Liver (tissue), 8 donors: ENCODE measurements at regions not wholly inside any gene's neighbourhood (a gene's known extent, or its start where the extent isn't known, plus 50 kb on each side); places are given as distances from the start of the nearest gene placed in this dataset.

Experiments
- DNase-seq: peaks from one replicate; pipeline ENCODE4 v3.0.0-alpha.2; 2017; ENCODE audit warnings: low spot score
- H3K27ac ChIP-seq, 2 donors: one replicate each; pipeline ENCODE4 v1.7.0; 2013; ENCODE audit warnings: inconsistent platforms in 2 of 2, low read length in 2 of 2, control low read depth in 1 of 2, low read depth in 1 of 2, mild to moderate bottlenecking in 1 of 2
- H3K27me3 ChIP-seq, 4 donors: one replicate each; pipeline versions ENCODE4 v1.6.1 to v1.7.0; 2013; ENCODE audit warnings: low read length in 3 of 4, inconsistent platforms in 1 of 4, mild to moderate bottlenecking in 1 of 4, moderate library complexity in 1 of 4; ENCODE audit not compliant: control insufficient read depth in 4 of 4, insufficient read depth in 4 of 4
- H3K36me3 ChIP-seq, 4 donors: one replicate each; pipeline versions ENCODE4 v1.6.1 to v1.7.0; 2013; ENCODE audit warnings: low read length in 3 of 4, mild to moderate bottlenecking in 3 of 4, low read depth in 1 of 4, moderate library complexity in 1 of 4; ENCODE audit not compliant: control insufficient read depth in 4 of 4, insufficient read depth in 3 of 4
- H3K4me1 ChIP-seq, 4 donors: one replicate each; pipeline versions ENCODE4 v1.6.1 to v1.7.0; 2013; ENCODE audit warnings: low read length in 3 of 4, mild to moderate bottlenecking in 3 of 4, moderate library complexity in 1 of 4; ENCODE audit not compliant: control insufficient read depth in 4 of 4, insufficient read depth in 4 of 4
- H3K4me3 ChIP-seq, 3 donors: one replicate each; pipeline versions ENCODE4 v1.6.1 to v1.7.0; 2013; ENCODE audit warnings: low read length in 3 of 3, control low read depth in 1 of 3, low read depth in 1 of 3, mild to moderate bottlenecking in 1 of 3
- H3K9ac ChIP-seq, 2 donors: one replicate each; pipeline ENCODE4 v1.7.0; 2013; ENCODE audit warnings: low read length in 2 of 2, mild to moderate bottlenecking in 2 of 2, moderate library complexity in 2 of 2, control low read depth in 1 of 2, low read depth in 1 of 2
- H3K9me3 ChIP-seq, 4 donors: one replicate each; pipeline versions ENCODE4 v1.6.1 to v1.7.0; 2013; ENCODE audit warnings: low read length in 3 of 4; ENCODE audit not compliant: control insufficient read depth in 4 of 4
- EGR1 ChIP-seq, 2 donors: IDR thresholded peaks; 2 replicates each; pipeline ENCODE4 v1.6.1; 2016 to 2018; ENCODE audit warnings: antibody characterized with exemption in 2 of 2, low read depth in 2 of 2
- FOXA1 ChIP-seq: IDR thresholded peaks from 2 replicates; pipeline ENCODE4 v1.6.1; 2016; ENCODE audit warnings: antibody characterized with exemption
- FOXA2 ChIP-seq: IDR thresholded peaks from 2 replicates; pipeline ENCODE4 v1.6.1; 2016; ENCODE audit warnings: antibody characterized with exemption
- GABPA ChIP-seq, 2 donors: IDR thresholded peaks in 1 of 2; conservative IDR thresholded peaks in 1 of 2; 2 replicates each; pipeline ENCODE4 v1.6.1; 2016; ENCODE audit warnings: antibody characterized with exemption in 2 of 2, mild to moderate bottlenecking in 1 of 2, moderate library complexity in 1 of 2
- HNF4A ChIP-seq, 2 donors: conservative IDR thresholded peaks; 2 replicates each; pipeline ENCODE4 v1.6.1; 2016; ENCODE audit warnings: antibody characterized with exemption in 2 of 2, mild to moderate bottlenecking in 2 of 2
- HNF4G ChIP-seq: IDR thresholded peaks from 2 replicates; pipeline ENCODE4 v1.6.1; 2016; ENCODE audit warnings: antibody characterized with exemption
- JUND ChIP-seq, 2 donors: IDR thresholded peaks; 2 replicates each; pipeline ENCODE4 v1.6.1; 2016; ENCODE audit warnings: antibody characterized with exemption in 2 of 2
- NR2F2 ChIP-seq: IDR thresholded peaks from 2 replicates; pipeline ENCODE4 v1.6.1; 2016; ENCODE audit warnings: antibody characterized with exemption
- RAD21 ChIP-seq, 2 donors: IDR thresholded peaks; 2 replicates each; pipeline ENCODE4 v1.6.1; 2016; ENCODE audit warnings: antibody characterized with exemption in 2 of 2, mild to moderate bottlenecking in 2 of 2
- RXRA ChIP-seq, 2 donors: IDR thresholded peaks; 2 replicates each; pipeline ENCODE4 v1.6.1; 2017 to 2018; ENCODE audit warnings: antibody characterized with exemption in 2 of 2, mild to moderate bottlenecking in 1 of 2
- SP1 ChIP-seq: IDR thresholded peaks from 2 replicates; pipeline ENCODE4 v1.6.1; 2018; ENCODE audit warnings: antibody characterized with exemption, mild to moderate bottlenecking
- TAF1 ChIP-seq: conservative IDR thresholded peaks from 2 replicates; pipeline ENCODE4 v1.6.1; 2016; ENCODE audit warnings: antibody characterized with exemption, mild to moderate bottlenecking
- YY1 ChIP-seq: IDR thresholded peaks from 2 replicates; pipeline ENCODE4 v1.6.1; 2016; ENCODE audit warnings: antibody characterized with exemption, mild to moderate bottlenecking
- WGBS: extraction: QIAGEN DNeasy Blood & Tissue Kit; methylation state at CpG from one replicate; pipeline ENCODE4 v1.1.7; 2013; 5-methylcytosine and 5-hydroxymethylcytosine counted together
- TF ChIP-seq, protein P1 (sequence below): IDR thresholded peaks from 2 replicates; pipeline ENCODE4 v1.6.1; 2016; ENCODE audit warnings: antibody characterized with exemption
- TF ChIP-seq, protein P2 (sequence below): IDR thresholded peaks from 2 replicates; pipeline ENCODE4 v1.6.1; 2016; ENCODE audit warnings: antibody characterized with exemption
- TF ChIP-seq, protein P3 (sequence below): IDR thresholded peaks from 2 replicates; pipeline ENCODE4 v1.6.1; 2016; ENCODE audit warnings: antibody characterized with exemption, mild to moderate bottlenecking
- TF ChIP-seq, protein P4 (sequence below): fragments of 150-350 bp; IDR thresholded peaks from 2 replicates; pipeline ENCODE4 v1.5.1; 2017; ENCODE audit warnings: improper control_type of control experiment, low read depth, low read length; ENCODE audit not compliant: missing input control
- TF ChIP-seq, protein P5 (sequence below): IDR thresholded peaks from 2 replicates; pipeline ENCODE4 v1.6.1; 2016; ENCODE audit warnings: antibody characterized with exemption
- donor health status: healthy.
- donor health status: healthy.
- donor health status: healthy.
- donor health status: healthy.
- donor health status: healthy.

DNA sequence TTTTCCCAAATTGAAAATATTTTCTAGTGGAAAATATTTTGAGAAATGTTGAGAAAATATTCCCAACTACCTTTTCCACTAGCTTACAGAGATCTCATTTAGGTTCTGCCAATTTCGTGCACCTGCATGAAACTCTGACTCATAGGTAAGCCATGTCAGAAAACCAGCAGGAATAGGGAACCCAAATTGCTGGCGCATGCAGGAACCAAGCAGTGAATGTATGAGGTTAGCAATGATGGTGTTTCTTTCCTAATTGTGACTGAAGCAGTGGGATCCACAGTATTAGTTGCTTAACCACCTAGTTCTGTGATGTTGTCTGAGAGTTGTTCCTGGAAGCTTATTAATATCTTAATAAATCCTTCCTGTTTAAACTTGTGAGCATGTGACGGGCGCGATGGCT lies 381.0 kb upstream of the TRAM1L1 start:
- WGBS: 90% methylated on average over 5 of the region's 5 CpGs
- H3K27ac ChIP-seq: no peak overlapping the region
- H3K27me3 ChIP-seq: no peaks in the 10 kb centered on the region
- H3K9me3 ChIP-seq: no peaks in the 10 kb centered on the region
- H3K4me1 ChIP-seq: no peaks in the 10 kb centered on the region
- H3K4me3 ChIP-seq: no peak overlapping the region
- H3K36me3 ChIP-seq: no peaks in the 10 kb centered on the region
- no peak overlapping the region for H3K9ac ChIP-seq
- DNase-seq: no peak
- TF ChIP-seq, protein P1, sequence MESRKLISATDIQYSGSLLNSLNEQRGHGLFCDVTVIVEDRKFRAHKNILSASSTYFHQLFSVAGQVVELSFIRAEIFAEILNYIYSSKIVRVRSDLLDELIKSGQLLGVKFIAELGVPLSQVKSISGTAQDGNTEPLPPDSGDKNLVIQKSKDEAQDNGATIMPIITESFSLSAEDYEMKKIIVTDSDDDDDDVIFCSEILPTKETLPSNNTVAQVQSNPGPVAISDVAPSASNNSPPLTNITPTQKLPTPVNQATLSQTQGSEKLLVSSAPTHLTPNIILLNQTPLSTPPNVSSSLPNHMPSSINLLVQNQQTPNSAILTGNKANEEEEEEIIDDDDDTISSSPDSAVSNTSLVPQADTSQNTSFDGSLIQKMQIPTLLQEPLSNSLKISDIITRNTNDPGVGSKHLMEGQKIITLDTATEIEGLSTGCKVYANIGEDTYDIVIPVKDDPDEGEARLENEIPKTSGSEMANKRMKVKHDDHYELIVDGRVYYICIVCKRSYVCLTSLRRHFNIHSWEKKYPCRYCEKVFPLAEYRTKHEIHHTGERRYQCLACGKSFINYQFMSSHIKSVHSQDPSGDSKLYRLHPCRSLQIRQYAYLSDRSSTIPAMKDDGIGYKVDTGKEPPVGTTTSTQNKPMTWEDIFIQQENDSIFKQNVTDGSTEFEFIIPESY: no peak
- TF ChIP-seq JUND (IDR thresholded peaks at IDR 0.05) (no peak), NR2F2 (no peak), RAD21 (IDR thresholded peaks at IDR 0.05) (no peak), FOXA1 (no peak), GABPA (IDR thresholded peaks at IDR 0.05 in 1 of 2, conservative IDR thresholded peaks at IDR 0.05 in 1 of 2) (no peak), RXRA (IDR thresholded peaks at IDR 0.05) (no peak), HNF4A (conservative IDR thresholded peaks at IDR 0.05) (no peak), HNF4G (no peak), YY1 (no peak), EGR1 (IDR thresholded peaks at IDR 0.05; ENCODE audit: low read depth in 2 of 2) (no peak), FOXA2 (no peak), TAF1 (no peak)
- TF ChIP-seq, protein P2, sequence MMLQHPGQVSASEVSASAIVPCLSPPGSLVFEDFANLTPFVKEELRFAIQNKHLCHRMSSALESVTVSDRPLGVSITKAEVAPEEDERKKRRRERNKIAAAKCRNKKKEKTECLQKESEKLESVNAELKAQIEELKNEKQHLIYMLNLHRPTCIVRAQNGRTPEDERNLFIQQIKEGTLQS: no peak
- TF ChIP-seq, protein P3, sequence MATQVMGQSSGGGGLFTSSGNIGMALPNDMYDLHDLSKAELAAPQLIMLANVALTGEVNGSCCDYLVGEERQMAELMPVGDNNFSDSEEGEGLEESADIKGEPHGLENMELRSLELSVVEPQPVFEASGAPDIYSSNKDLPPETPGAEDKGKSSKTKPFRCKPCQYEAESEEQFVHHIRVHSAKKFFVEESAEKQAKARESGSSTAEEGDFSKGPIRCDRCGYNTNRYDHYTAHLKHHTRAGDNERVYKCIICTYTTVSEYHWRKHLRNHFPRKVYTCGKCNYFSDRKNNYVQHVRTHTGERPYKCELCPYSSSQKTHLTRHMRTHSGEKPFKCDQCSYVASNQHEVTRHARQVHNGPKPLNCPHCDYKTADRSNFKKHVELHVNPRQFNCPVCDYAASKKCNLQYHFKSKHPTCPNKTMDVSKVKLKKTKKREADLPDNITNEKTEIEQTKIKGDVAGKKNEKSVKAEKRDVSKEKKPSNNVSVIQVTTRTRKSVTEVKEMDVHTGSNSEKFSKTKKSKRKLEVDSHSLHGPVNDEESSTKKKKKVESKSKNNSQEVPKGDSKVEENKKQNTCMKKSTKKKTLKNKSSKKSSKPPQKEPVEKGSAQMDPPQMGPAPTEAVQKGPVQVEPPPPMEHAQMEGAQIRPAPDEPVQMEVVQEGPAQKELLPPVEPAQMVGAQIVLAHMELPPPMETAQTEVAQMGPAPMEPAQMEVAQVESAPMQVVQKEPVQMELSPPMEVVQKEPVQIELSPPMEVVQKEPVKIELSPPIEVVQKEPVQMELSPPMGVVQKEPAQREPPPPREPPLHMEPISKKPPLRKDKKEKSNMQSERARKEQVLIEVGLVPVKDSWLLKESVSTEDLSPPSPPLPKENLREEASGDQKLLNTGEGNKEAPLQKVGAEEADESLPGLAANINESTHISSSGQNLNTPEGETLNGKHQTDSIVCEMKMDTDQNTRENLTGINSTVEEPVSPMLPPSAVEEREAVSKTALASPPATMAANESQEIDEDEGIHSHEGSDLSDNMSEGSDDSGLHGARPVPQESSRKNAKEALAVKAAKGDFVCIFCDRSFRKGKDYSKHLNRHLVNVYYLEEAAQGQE: no peak
- TF ChIP-seq, protein P4, sequence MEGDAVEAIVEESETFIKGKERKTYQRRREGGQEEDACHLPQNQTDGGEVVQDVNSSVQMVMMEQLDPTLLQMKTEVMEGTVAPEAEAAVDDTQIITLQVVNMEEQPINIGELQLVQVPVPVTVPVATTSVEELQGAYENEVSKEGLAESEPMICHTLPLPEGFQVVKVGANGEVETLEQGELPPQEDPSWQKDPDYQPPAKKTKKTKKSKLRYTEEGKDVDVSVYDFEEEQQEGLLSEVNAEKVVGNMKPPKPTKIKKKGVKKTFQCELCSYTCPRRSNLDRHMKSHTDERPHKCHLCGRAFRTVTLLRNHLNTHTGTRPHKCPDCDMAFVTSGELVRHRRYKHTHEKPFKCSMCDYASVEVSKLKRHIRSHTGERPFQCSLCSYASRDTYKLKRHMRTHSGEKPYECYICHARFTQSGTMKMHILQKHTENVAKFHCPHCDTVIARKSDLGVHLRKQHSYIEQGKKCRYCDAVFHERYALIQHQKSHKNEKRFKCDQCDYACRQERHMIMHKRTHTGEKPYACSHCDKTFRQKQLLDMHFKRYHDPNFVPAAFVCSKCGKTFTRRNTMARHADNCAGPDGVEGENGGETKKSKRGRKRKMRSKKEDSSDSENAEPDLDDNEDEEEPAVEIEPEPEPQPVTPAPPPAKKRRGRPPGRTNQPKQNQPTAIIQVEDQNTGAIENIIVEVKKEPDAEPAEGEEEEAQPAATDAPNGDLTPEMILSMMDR: no peak
- TF ChIP-seq, protein P5, sequence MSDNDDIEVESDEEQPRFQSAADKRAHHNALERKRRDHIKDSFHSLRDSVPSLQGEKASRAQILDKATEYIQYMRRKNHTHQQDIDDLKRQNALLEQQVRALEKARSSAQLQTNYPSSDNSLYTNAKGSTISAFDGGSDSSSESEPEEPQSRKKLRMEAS: no peak

DNA sequence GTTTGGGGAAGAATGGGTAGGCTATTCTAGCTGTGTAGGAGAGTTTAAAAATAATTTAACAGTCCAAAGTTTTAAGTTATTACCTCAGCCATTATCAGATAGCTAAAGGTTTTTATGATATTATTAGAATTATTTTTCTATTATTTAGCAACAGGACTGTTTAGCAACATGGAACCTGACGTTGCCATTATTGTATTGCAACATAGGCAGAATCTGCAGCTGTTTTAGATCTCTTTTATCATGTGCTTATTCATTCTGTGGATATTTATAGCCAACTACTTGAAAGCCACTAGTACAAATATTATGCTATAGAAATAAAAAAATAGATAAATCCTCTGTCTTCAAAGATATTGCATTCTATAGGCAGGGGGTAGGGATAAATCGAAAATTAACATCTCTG lies 382.0 kb upstream of the TRAM1L1 start:
- Histone ChIP-seq H3K9me3 (no peaks in the 10 kb centered on the region), H3K27ac (no peak overlapping the region), H3K27me3 (no peaks in the 10 kb centered on the region), H3K9ac (no peak overlapping the region), H3K4me1 (no peaks in the 10 kb centered on the region), H3K4me3 (no peak overlapping the region), H3K36me3 (no peaks in the 10 kb centered on the region)
- TF ChIP-seq FOXA1 (no peak), SP1 (no peak), JUND (IDR thresholded peaks at IDR 0.05) (no peak), YY1 (no peak)
- TF ChIP-seq, protein P1: no peak
- TF ChIP-seq, protein P3: no peak
- DNase-seq: no peak
- 36% methylated on average over 2 of the region's 2 CpGs for WGBS
